ENCODE measurements at regions not wholly inside any gene's neighbourhood (a gene's known extent, or its start where the extent isn't known, plus 50 kb on each side); places are given as distances from the start of the nearest gene placed in this dataset.

DNA sequence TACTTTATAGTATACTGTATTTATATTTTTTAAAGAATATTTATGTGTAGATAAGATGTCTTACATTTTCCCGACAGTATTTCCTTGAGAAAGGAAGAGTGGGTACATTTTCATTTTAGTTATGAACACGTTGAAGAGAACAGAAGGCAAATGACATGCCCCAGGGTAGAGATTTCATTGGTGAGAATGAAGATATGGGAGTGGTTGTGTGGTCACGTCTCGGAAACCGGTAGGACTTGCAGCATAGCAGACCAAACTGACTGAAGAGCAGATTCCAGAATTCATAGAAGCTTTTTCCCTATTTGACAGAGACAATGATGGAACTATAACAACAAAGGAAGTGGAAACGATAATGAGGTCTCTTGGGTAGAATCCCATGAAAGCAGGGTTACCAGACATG is 71.7 kb downstream of the KCNJ2 start:
- no peaks in the 10 kb centered on the region for H3K36me3 ChIP-seq (replicated peaks in 1 of 2; ENCODE audit: control extremely low read depth in 1 of 2, control insufficient read depth in 1 of 2, extremely low read depth in 1 of 2, insufficient read depth in 2 of 2, low read length in 1 of 2)
- ChIA-PET POLR2A (no interaction called here), CTCF (no interaction called here)
- Mint-ChIP-seq H3K9me3 (ENCODE audit: insufficient read depth) (peaks cover 2% of the 10 kb centered on the region), H3K4me1 (no peaks in the 10 kb centered on the region), H3K27ac (no peak overlapping the region), H3K27me3 (no peaks in the 10 kb centered on the region), H3K4me3 (no peak overlapping the region)
- H4K20me1 ChIP-seq (ENCODE audit: control insufficient read depth, insufficient read depth, low read length, poor library complexity, severe bottlenecking), result no peaks in the 10 kb centered on the region
- no peak overlapping the region for H3K4me2 ChIP-seq (replicated peaks; ENCODE audit: low read depth, low read length, poor library complexity, severe bottlenecking)
- no peak for TF ChIP-seq EZH2 (IDR thresholded peaks at IDR 0.05; ENCODE audit: borderline replicate concordance, insufficient read depth, low read depth, low read length, poor library complexity, severe bottlenecking)
- TF ChIP-seq, protein P1, sequence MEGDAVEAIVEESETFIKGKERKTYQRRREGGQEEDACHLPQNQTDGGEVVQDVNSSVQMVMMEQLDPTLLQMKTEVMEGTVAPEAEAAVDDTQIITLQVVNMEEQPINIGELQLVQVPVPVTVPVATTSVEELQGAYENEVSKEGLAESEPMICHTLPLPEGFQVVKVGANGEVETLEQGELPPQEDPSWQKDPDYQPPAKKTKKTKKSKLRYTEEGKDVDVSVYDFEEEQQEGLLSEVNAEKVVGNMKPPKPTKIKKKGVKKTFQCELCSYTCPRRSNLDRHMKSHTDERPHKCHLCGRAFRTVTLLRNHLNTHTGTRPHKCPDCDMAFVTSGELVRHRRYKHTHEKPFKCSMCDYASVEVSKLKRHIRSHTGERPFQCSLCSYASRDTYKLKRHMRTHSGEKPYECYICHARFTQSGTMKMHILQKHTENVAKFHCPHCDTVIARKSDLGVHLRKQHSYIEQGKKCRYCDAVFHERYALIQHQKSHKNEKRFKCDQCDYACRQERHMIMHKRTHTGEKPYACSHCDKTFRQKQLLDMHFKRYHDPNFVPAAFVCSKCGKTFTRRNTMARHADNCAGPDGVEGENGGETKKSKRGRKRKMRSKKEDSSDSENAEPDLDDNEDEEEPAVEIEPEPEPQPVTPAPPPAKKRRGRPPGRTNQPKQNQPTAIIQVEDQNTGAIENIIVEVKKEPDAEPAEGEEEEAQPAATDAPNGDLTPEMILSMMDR (IDR thresholded peaks at IDR 0.05), result no peak
- ATAC-seq (ENCODE audit: low read depth) (no peak), DNase-seq (no peak)
- no peak overlapping the region for H3K9ac ChIP-seq (ENCODE audit: low read length)
- no peaks in the 10 kb centered on the region for H3K9me3 ChIP-seq (ENCODE audit: control extremely low read depth in 1 of 3, control insufficient read depth in 2 of 3, insufficient read depth in 1 of 3, low read length in 2 of 3)
- no peak overlapping the region for H3K4me3 ChIP-seq (ENCODE audit: control extremely low read depth in 1 of 5, extremely low read depth in 1 of 5, insufficient read depth in 1 of 5, low read depth in 2 of 5, low read length in 4 of 5)
- H3K4me1 ChIP-seq (ENCODE audit: control insufficient read depth in 2 of 2, insufficient read depth in 2 of 2, low read length in 2 of 2), result no peaks in the 10 kb centered on the region
- H3K79me2 ChIP-seq (ENCODE audit: control insufficient read depth, insufficient read depth, low read length), result no peaks in the 10 kb centered on the region
- 93% methylated on average over 4 of the region's 6 CpGs for WGBS (ENCODE audit: insufficient coverage)
- no peak overlapping the region for H2AFZ ChIP-seq (ENCODE audit: insufficient read depth, low read depth, low read length, poor library complexity, severe bottlenecking)
- H3K27ac ChIP-seq (ENCODE audit: low read length in 2 of 2), result no peak overlapping the region
- H3K27me3 ChIP-seq (replicated peaks in 1 of 4; ENCODE audit: control extremely low read depth in 1 of 4, control insufficient read depth in 3 of 4, insufficient read depth in 4 of 4, low read length in 3 of 4), result no peaks in the 10 kb centered on the region
- intact Hi-C loops (cut with micrococcal nuclease), result no loop called here

DNA sequence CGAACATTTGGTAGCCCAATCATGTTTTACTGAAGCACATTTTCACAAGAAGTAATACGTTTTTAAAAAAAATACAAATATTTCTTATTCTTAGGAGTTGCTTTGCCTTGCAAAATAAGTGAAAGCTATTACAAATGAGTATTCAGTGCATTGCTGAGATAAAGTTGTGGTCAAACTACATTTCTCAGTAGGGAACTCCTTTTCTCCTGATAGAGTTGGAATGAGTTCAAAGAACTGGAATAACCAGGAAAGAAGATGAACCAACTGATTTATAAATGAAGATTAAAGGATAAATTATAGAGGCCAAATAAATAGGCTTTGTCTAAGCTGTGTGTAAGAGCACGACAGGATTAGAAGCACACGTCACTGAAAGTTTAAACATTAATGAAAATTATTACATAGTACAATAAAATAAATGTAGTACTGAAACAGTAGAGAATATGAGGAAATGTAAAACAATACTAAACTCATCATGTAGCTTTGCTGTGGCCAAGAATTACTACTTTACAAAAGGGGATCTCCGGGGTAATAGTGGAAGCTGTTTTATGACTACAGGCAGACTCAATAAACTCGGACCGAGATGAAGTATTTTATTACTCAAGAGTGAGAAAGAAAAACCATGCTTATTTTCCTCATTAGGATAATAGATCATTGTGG is 73.6 kb downstream of the KCNJ2 start:
- Mint-ChIP-seq H3K4me1 (no peaks in the 10 kb centered on the region), H3K9me3 (ENCODE audit: insufficient read depth) (peaks cover 2% of the 10 kb centered on the region), H3K27ac (no peak overlapping the region), H3K27me3 (no peaks in the 10 kb centered on the region), H3K4me3 (no peak overlapping the region)
- DNase-seq (no peak), ATAC-seq (ENCODE audit: low read depth) (no peak)
- Histone ChIP-seq H3K4me3 (ENCODE audit: control extremely low read depth in 1 of 5, extremely low read depth in 1 of 5, insufficient read depth in 1 of 5, low read depth in 2 of 5, low read length in 4 of 5) (no peak overlapping the region), H3K9ac (ENCODE audit: low read length) (no peak overlapping the region), H3K9me3 (ENCODE audit: control extremely low read depth in 1 of 3, control insufficient read depth in 2 of 3, insufficient read depth in 1 of 3, low read length in 2 of 3) (peaks cover 0 to 2% (median 0%) of the 10 kb centered on the region in 3 donors), H3K4me1 (ENCODE audit: control insufficient read depth in 2 of 2, insufficient read depth in 2 of 2, low read length in 2 of 2) (no peaks in the 10 kb centered on the region), H3K27me3 (replicated peaks in 1 of 4; ENCODE audit: control extremely low read depth in 1 of 4, control insufficient read depth in 3 of 4, insufficient read depth in 4 of 4, low read length in 3 of 4) (no peaks in the 10 kb centered on the region), H3K36me3 (replicated peaks in 1 of 2; ENCODE audit: control extremely low read depth in 1 of 2, control insufficient read depth in 1 of 2, extremely low read depth in 1 of 2, insufficient read depth in 2 of 2, low read length in 1 of 2) (no peaks in the 10 kb centered on the region), H3K79me2 (ENCODE audit: control insufficient read depth, insufficient read depth, low read length) (no peaks in the 10 kb centered on the region), H3K4me2 (replicated peaks; ENCODE audit: low read depth, low read length, poor library complexity, severe bottlenecking) (no peak overlapping the region), H3K27ac (ENCODE audit: low read length in 2 of 2) (no peak overlapping the region), H4K20me1 (ENCODE audit: control insufficient read depth, insufficient read depth, low read length, poor library complexity, severe bottlenecking) (no peaks in the 10 kb centered on the region), H2AFZ (ENCODE audit: insufficient read depth, low read depth, low read length, poor library complexity, severe bottlenecking) (no peak overlapping the region)
- no CpG with 5 or more reads among the region's 7 CpGs for WGBS (ENCODE audit: insufficient coverage)
- TF ChIP-seq, protein P1 (IDR thresholded peaks at IDR 0.05), result no peak
- TF ChIP-seq EZH2 (IDR thresholded peaks at IDR 0.05; ENCODE audit: borderline replicate concordance, insufficient read depth, low read depth, low read length, poor library complexity, severe bottlenecking), result no peak
- ChIA-PET CTCF (no interaction called here), POLR2A (no interaction called here)
- intact Hi-C loops (cut with micrococcal nuclease), result no loop called here

Measured in B cell (primary cell).